NCI-H187 treated with DMSO at 0.1 percent for 48 hours (cell line): ENCODE measurements at regions not wholly inside any gene's neighbourhood (a gene's known extent, or its start where the extent isn't known, plus 50 kb on each side); places are given as distances from the start of the nearest gene placed in this dataset.
A peak's percentile ranks its signal among the peaks of the same experiment; 100 is the strongest.
"Not testable (repeated sequence)": the region's sequence is repeated elsewhere in the genome, so short reads cannot be mapped to it uniquely, and the experiment has no call there.

Experiments used
- DNase-seq: peaks from one replicate; lab custom pipeline; 2025; lab: John Stamatoyannopoulos, UW

DNA sequence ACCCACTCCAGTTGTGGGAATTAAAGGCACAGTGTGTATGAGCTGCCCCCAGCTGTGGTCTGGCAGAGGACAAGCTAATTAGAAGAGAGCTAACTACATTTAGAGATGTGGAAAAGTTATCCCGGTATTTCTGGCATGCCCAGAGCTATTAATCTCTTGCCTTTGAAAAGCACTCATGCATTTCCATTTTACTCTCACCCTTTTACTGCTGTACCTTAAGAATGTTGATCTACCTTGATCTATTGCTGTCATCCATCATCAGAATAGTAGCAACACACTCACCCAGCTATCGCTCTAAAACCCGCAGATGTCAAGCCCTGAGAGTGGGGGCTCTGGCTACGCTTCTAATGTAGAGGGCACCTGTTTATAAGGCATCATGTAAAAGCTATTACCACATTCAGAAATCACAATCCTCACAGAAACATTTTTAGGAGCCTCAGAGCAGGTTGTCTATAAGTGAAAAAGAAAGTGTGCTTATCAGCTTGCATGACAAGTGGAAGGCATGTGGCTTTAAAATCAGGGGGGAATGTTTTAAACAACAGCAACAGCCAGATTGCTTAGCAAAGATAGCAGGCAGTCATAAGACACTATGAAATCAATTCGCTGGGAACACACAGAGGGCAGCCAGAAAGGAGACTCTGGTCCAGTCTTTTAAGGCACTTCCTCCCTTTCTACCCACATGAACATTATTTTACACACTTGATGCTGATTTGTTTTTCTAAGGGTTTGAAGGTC, 224.2 kb upstream of the IRS2 start:
- DNase-seq = peak; percentile 98

DNA sequence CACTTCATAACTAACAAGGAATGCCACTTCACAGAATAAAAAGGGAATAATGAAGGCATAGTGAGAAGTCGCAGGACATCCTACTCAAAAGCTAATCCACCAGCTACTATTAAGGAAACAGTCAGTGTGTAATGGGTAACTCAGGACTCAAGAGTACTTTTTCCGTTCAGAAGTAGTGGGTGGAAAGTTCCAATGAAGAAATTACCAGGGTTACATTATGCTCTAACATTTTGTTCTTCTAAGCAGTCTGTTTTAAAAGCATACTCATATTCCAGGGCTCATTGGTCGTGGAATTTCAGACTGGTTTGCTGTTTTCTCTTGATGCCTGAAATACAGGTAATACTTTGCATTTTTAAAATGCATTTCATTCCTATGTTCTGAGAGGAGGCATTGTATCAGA, 222.4 kb upstream of the IRS2 start:
- no peak for DNase-seq

GRCh38 chr13:110006304-110006703, 219.9 kb upstream of the IRS2 start:
- no peak for DNase-seq

DNA sequence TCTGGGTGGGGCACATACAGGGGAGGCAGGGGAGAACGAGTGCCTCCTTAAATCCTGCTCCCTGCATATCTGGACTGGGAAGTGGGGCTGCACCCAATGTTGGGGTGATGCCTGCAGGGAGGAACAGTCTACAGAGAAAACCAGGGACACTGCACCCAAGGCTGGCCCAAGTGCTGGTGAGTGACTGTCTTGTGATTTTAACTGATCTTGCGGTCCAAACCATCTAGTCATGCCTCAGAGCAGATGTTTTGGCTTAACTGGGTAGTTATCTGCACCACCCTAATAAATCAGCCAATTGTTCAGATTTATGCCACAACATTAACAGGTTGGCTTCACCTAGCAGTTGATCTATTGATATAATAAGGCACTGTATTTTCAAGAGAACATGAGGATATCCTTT, 219.2 kb upstream of the IRS2 start:
- no peak for DNase-seq

DNA sequence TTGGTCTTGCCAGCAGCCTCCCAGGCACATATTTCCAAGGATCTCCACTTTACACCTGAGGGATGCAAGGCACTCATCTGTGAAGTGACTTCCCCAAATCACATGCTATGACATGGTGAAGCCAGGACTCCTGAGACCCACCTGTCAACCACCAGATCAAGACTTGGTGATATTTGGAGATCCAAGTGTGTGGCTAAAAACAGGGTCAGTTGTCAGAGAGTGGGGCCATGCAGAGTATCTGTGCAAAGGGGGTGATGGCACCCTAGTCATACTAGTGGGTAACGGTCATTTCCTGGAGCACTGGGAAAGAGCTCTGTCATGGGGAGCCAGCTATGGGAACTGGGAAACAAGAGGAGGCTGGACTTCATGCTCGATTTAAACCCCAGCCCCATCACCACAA, 218.4 kb upstream of the IRS2 start:
- no peak for DNase-seq

GRCh38 chr13:110001670-110002275, 215.4 kb upstream of the IRS2 start:
- no peak for DNase-seq

DNA sequence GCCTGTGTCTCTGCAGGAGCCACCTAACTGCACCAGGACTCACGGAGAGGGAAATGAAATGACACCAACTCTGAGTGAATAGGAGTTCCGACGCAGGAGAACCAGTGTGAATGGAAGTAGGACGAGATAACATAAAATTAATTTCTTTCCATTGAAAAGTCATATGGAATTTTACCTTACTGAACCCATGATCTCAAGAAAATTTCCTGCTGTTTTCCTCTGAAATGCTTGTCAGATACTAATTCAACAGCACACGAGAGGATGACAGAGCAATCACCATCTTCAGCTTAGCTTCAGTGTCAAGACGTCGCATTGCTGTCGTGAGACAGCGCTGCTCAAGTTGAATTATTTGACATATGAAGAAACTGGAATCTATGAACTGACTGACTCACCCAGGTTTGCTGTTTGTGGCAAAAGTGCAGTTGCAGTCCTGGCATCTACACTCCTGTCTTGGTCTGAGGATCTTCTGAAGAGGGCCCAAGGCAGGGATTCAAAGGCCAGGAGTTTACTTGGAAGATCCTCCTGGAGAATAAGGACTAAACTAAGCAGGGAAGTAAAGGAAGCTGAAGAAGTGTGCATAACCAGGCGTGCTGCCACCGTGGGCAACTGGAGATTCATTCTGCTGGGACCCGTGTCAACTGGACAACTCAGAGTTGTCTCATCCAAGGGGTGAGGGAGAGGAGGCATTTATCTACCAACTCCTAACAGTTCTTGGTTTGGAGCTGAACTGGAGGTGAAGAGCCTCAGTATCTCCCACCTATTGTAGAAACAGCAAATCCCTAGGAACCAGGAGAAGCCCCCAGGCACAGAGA, 214.4 kb upstream of the IRS2 start:
- DNase-seq = no peak

- DNase-seq = no peak
Measured at GRCh38 chr13:109999659-110000533, 213.5 kb upstream of the IRS2 start.

DNA sequence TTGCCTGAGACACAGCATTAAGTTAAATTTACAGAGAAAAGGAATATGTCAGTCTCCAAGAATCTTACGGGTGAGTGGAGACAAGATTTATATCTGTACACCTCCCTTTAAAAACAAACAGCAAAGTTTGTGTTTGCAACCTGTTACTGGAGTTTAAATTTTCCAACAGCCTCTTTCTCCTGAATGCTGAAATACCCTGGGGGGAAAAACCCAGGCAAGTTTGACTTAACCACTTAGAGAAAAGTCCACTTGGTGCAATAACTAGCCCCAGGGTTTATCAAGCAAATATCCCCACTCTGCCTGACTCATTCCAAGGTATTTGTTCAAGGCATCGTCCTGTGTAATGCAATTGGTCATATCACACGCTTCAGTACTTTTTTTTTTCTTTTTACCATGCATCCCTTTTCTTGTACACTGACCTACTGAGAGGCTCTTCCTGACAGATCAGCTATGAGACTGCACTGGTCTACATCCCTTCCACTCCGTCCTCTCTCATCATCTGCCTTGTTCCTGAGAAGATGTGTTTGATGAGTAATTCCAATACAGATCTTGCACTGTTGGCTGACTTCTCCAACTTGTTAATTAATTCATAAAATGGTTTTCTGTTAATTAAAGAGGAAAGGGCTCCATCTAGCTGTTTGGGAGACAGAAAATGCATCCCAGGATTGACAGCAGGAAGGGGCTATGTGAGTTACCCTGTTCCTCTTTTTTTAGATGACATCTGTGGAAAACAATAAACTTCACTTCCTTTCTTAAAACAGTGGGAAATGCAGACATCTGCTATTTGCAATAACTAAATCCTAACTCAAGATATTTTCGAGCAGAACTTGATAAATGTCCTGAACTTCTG, 212.5 kb upstream of the IRS2 start:
- DNase-seq = no peak

DNA sequence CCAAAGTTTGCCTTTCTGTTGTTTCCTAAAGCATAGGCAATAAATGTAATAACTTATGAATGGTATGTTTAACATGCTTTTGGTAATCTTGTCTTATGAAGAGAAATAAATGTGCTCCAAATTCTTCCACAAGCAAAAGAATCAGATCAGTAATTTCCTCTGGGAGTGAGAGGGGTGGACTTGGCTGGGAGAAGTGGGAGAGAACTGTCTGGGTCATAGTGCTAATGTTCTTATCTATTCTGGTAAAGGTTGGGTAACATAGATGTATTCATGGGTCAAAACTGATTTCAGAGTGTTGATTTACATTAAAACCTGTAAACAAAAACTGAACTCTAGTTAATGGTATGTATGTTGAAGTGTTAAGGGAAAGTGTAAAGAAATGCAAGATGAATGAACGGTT, 211.7 kb upstream of the IRS2 start:
- no peak for DNase-seq

DNA sequence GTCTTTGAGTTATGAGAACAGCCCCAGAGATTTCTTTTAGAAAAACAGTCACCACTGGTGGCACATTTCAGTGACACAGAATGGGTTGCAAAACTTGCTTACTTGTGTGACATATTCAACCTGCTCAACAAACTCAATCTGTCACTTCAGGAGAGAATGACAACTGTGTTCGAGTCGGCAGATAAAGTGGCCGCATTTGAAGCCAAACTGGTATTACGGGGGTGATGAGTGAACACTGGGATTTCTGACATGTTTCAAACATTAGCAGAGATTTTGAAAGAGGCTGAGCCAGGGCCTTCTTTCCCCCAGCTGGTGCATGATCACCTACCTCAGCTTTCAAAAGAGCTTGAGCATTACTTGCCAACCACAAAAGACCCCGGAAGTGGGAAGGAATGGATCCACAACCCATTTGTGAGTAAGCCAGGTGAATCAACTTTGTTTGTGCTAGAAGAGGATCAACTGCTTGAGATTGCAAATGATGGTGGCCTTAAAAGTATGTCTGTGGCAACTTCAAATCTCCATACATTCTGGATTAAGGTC, 210.7 kb upstream of the IRS2 start:
- DNase-seq = not testable (repeated sequence)

DNA sequence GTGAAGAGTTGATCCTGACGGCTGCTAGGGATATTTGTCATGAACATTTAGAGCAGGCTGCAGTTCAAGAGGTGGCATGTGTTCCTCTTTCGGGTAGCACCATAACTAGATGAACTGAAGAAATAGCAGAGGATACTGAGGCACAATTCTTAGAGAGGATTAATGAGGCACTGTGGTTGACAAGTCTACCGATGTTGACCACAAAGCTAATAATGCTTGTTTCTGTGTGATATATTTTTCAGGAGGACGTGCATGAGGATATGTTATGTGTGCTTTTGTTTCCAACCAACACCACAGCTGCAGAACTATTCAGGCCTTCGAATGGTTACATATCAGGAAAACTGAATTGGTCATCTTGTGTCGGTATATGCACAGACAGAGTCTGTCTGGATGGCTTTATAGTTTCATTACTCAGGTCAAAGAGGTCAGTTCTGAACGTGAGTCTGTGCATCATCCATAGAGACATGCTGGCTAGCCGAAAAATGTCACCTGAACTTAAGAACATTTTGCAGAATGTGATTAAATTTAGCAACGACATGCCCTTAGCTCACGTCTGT, 210.1 kb upstream of the IRS2 start:
- DNase-seq = no peak

- no peak for DNase-seq
Measured at GRCh38 chr13:109995578-109995977, 209.2 kb upstream of the IRS2 start.

GRCh38 chr13:109990296-109990695, 203.9 kb upstream of the IRS2 start:
- DNase-seq = no peak

DNA sequence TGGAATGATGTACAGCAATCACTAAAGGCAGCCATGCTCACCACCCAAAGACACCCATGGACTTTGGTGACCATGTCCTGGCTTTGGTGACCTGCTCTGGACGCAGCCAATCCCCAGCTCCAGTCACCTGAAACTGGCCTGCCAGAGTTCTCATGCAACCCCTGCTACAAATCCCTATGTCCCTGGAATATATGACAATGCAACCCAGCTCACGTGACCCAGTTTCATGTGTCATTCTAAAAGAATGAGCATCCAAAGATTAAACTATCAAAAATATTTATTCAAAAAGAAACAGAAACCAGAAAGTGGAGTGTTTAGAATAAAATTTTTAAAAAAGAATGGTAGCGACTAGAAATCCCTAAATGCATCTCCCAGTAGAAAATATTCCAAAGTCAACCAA, 203.3 kb upstream of the IRS2 start:
- DNase-seq = no peak

- no peak for DNase-seq
Measured at GRCh38 chr13:109989155-109989554, 202.8 kb upstream of the IRS2 start.

- no peak for DNase-seq
Measured at GRCh38 chr13:109986851-109987250, 200.5 kb upstream of the IRS2 start.

DNA sequence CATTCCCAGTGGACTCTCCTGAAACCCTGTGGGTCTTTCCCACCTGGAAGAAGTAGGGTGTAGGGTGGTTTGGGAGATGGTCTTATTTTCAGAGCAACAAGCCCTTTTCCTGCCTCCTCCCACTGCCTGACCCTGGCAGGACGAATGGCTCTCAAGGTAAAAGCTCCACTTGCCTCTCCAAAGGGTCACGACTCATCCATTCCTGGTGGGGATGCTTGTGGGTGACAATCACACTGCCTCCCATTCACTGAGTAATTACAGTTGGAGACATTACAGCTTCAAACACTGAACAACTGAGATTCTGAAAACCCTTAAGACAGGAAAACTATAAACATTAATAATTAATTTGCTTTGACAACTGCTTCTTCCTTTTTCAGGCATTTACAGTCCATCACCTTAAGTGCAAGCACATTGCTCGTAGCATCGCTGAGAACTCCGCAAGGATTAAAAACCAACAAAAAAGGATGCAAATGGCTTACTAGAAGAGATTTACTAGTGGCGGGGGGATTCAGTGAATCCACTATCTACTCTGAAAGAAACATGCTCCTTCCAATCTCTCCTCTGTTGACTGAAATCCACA, 199.6 kb upstream of the IRS2 start:
- no peak for DNase-seq

DNA sequence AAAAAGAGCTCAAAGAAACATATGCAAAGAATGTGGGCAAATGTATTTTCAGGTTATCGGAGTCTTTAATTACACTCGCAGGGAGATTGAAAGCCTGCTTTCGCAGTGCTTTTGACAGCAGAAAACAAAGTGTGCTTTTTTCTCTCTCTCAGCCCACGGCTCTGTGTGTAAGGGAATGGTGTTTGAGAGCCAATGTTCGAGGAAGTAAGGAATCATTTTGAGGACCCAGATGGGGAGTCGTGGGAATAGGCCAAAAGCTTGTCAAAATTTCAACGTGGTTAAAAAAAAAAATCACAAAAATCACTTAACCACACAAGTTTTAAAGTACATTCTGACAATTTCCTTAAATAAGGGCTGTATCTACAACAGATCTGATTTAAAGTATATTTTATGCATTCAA, 197.1 kb upstream of the IRS2 start:
- DNase-seq = no peak

- DNase-seq = no peak
Measured at GRCh38 chr13:109981000-109981399, 194.6 kb upstream of the IRS2 start.
